Gastrocnemius medialis (tissue), 4 donors: ENCODE measurements at regions not wholly inside any gene's neighbourhood (a gene's known extent, or its start where the extent isn't known, plus 50 kb on each side); places are given as distances from the start of the nearest gene placed in this dataset.
"Not testable (repeated sequence)": the region's sequence is repeated elsewhere in the genome, so short reads cannot be mapped to it uniquely, and the experiment has no call there.

Source experiments
- ATAC-seq, 2 donors: fragments of 150-250 bp; one replicate each; pipeline ENCODE4 v1.9.1; 2016
- DNase-seq, 2 donors: peaks; one replicate each; pipeline ENCODE4 v3.0.0-alpha.2; 2019
- H3K27ac ChIP-seq, 4 donors: fragments of 200-600 bp; sonication (generic); 1 replicate in 1 of 4; 2 replicates in 3 of 4; pipeline ENCODE4 v1.5.1; 2016 to 2018; ENCODE audit warnings: mild to moderate bottlenecking in 2 of 4, moderate library complexity in 1 of 4
- H3K27me3 ChIP-seq, 3 donors: fragments of 200-600 bp; sonication (generic) in 2 of 3; 1 replicate in 1 of 3; 2 replicates in 2 of 3; pipeline versions ENCODE4 v1.5.1 to v1.6.0; 2016 to 2019; ENCODE audit warnings: mild to moderate bottlenecking in 1 of 3, moderate library complexity in 1 of 3
- H3K36me3 ChIP-seq, 2 donors: fragments of 200-600 bp; sonication (generic) in 1 of 2; one replicate each; pipeline ENCODE4 v1.5.1; 2017 to 2018
- H3K4me1 ChIP-seq, 2 donors: fragments of 200-600 bp; sonication (generic) in 1 of 2; one replicate each; pipeline ENCODE4 v1.5.1; 2016 to 2017; ENCODE audit warnings: mild to moderate bottlenecking in 2 of 2
- H3K4me3 ChIP-seq, 4 donors: fragments of 200-600 bp; sonication (generic) in 3 of 4; 1 replicate in 1 of 4; 2 replicates in 3 of 4; pipeline ENCODE4 v1.5.1; 2016 to 2019; ENCODE audit warnings: mild to moderate bottlenecking in 2 of 4
- H3K9me3 ChIP-seq, 3 donors: fragments of 200-600 bp; sonication (generic) in 2 of 3; 1 replicate in 1 of 3; 2 replicates in 2 of 3; pipeline ENCODE4 v1.5.1; 2016 to 2019
- POLR2A ChIP-seq, 2 donors: fragments of 450-650 bp; IDR thresholded peaks; one replicate each; pipeline ENCODE4 v1.6.1; 2017; ENCODE audit warnings: antibody characterized with exemption in 2 of 2, mild to moderate bottlenecking in 2 of 2, moderate library complexity in 2 of 2
- in situ Hi-C, 4 donors: fragments of 200-750 bp; cut with MboI; loops; one replicate each; pipeline versions ENCODE4 v1.15.0 to v1.8.0; 2017; ENCODE audit warnings: low sequenced_read_pairs in 4 of 4
- intact Hi-C: fragments of 100-400 bp; cut with DNase I; formaldehyde crosslinking; loops from one replicate; pipeline ENCODE4 v1.15.1; 2023; ENCODE audit warnings: low total_unique reads
- TF ChIP-seq, protein P1 (sequence below), 5 experiments: fragments of 450-650 bp in 3 of 5; fragments of 200-600 bp in 2 of 5; sonication (generic) in 2 of 5; IDR thresholded peaks in 4 of 5; conservative IDR thresholded peaks in 1 of 5; 1 replicate in 4 of 5; 2 replicates in 1 of 5; pipeline ENCODE4 v1.5.1; 2016 to 2019; ENCODE audit warnings: antibody characterized with exemption in 5 of 5, mild to moderate bottlenecking in 3 of 5, moderate library complexity in 3 of 5

DNA sequence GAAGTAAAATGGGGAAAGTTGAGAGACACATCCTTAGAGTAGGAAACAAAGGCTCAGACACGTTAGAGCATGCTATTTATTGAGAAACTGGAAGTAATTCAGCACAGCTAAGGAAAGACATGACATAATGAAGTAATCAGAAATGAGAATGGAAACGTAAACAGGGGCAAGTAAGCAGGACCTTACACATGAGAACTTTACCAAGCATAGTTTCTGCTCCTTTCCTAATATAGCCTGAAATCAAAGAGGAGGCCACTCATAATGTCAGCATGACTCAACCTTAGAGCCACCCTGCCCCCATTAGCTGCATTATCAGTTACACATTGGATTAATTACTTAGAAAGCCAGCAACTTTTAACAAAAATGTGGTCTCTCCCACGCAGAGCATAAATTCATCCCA lies 558.3 kb upstream of the GRIA3 start:
- H3K4me3 ChIP-seq = no peak overlapping the region
- intact Hi-C loops (no loop called here), in situ Hi-C loops (no loop called here)
- no peaks in the 10 kb centered on the region for H3K27me3 ChIP-seq
- TF ChIP-seq, protein P1, sequence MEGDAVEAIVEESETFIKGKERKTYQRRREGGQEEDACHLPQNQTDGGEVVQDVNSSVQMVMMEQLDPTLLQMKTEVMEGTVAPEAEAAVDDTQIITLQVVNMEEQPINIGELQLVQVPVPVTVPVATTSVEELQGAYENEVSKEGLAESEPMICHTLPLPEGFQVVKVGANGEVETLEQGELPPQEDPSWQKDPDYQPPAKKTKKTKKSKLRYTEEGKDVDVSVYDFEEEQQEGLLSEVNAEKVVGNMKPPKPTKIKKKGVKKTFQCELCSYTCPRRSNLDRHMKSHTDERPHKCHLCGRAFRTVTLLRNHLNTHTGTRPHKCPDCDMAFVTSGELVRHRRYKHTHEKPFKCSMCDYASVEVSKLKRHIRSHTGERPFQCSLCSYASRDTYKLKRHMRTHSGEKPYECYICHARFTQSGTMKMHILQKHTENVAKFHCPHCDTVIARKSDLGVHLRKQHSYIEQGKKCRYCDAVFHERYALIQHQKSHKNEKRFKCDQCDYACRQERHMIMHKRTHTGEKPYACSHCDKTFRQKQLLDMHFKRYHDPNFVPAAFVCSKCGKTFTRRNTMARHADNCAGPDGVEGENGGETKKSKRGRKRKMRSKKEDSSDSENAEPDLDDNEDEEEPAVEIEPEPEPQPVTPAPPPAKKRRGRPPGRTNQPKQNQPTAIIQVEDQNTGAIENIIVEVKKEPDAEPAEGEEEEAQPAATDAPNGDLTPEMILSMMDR (IDR thresholded peaks at IDR 0.05 in 4 of 5, conservative IDR thresholded peaks at IDR 0.05 in 1 of 5) = no peak
- TF ChIP-seq POLR2A (IDR thresholded peaks at IDR 0.05) = no peak
- no peaks in the 10 kb centered on the region for H3K36me3 ChIP-seq
- no peaks in the 10 kb centered on the region for H3K4me1 ChIP-seq
- ATAC-seq (no peak), DNase-seq (no peak)
- no peak overlapping the region for H3K27ac ChIP-seq
- no peaks in the 10 kb centered on the region for H3K9me3 ChIP-seq

DNA sequence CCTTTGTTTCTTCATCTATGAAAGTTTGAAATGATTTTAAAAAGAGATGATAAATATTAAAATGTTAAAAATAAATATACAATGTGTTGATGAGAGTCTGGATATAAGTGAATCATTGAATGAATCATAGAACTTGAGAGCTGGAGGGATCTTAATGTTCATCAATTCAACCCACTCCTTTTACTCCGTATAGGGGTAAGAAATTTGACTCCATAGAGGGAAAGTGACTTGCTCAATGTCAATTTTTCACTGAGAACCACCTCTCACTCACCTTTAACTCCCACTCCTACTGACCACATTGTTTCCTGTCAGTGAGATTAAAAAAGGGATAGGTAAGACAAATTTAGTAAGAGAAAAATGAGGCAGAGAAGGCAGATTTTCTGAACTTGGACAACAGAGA lies 557.2 kb upstream of the GRIA3 start:
- H3K4me1 ChIP-seq = no peaks in the 10 kb centered on the region
- H3K27ac ChIP-seq = no peak overlapping the region
- TF ChIP-seq, protein P1 (IDR thresholded peaks at IDR 0.05 in 4 of 5, conservative IDR thresholded peaks at IDR 0.05 in 1 of 5) = no peak
- no peak for TF ChIP-seq POLR2A (IDR thresholded peaks at IDR 0.05)
- no peaks in the 10 kb centered on the region for H3K27me3 ChIP-seq
- intact Hi-C loops (no loop called here), in situ Hi-C loops (no loop called here)
- DNase-seq (no peak), ATAC-seq (no peak)
- H3K4me3 ChIP-seq = no peak overlapping the region
- no peaks in the 10 kb centered on the region for H3K36me3 ChIP-seq
- no peaks in the 10 kb centered on the region for H3K9me3 ChIP-seq

- Histone ChIP-seq H3K27ac (no peak overlapping the region), H3K27me3 (no peaks in the 10 kb centered on the region), H3K4me3 (no peak overlapping the region), H3K36me3 (no peaks in the 10 kb centered on the region), H3K4me1 (no peaks in the 10 kb centered on the region), H3K9me3 (no peaks in the 10 kb centered on the region)
- intact Hi-C loops = no loop called here
- no peak for TF ChIP-seq POLR2A (IDR thresholded peaks at IDR 0.05)
- TF ChIP-seq, protein P1 (IDR thresholded peaks at IDR 0.05 in 4 of 5, conservative IDR thresholded peaks at IDR 0.05 in 1 of 5) = no peak
- in situ Hi-C loops = no loop called here
- ATAC-seq (no peak), DNase-seq (no peak)
These were observed 542.9 kb upstream of the GRIA3 start for GRCh38 chrX:122641136-122641535.

GRCh38 chrX:122641826-122642225 lies 542.3 kb upstream of the GRIA3 start:
- Histone ChIP-seq H3K27me3 (no peaks in the 10 kb centered on the region), H3K4me1 (no peaks in the 10 kb centered on the region), H3K9me3 (no peaks in the 10 kb centered on the region), H3K4me3 (no peak overlapping the region), H3K36me3 (no peaks in the 10 kb centered on the region), H3K27ac (no peak overlapping the region)
- in situ Hi-C loops = no loop called here
- DNase-seq (no peak), ATAC-seq (no peak)
- intact Hi-C loops = no loop called here
- TF ChIP-seq POLR2A (IDR thresholded peaks at IDR 0.05) = no peak
- TF ChIP-seq, protein P1 (IDR thresholded peaks at IDR 0.05 in 4 of 5, conservative IDR thresholded peaks at IDR 0.05 in 1 of 5) = no peak

GRCh38 chrX:122655256-122655655 lies 528.8 kb upstream of the GRIA3 start:
- H3K4me1 ChIP-seq, H3K27me3 ChIP-seq, H3K36me3 ChIP-seq, H3K4me3 ChIP-seq, DNase-seq, H3K9me3 ChIP-seq, H3K27ac ChIP-seq, in situ Hi-C loops, intact Hi-C loops, ATAC-seq: not testable (repeated sequence)
